D341Med (cell line): ENCODE measurements at regions not wholly inside any gene's neighbourhood (a gene's known extent, or its start where the extent isn't known, plus 50 kb on each side); places are given as distances from the start of the nearest gene placed in this dataset.
"Not testable (repeated sequence)": the region's sequence is repeated elsewhere in the genome, so short reads cannot be mapped to it uniquely, and the experiment has no call there.

Experiments used
- DNase-seq: peaks from one replicate; pipeline ENCODE4 v3.0.0; 2012; ENCODE audit warnings: low spot score

GRCh38 chr21:34272321-34272720, 91.5 kb upstream of the KCNE2 start:
- DNase-seq = no peak

- no peak for DNase-seq
Observed at GRCh38 chr21:34274001-34274400, 89.8 kb upstream of the KCNE2 start.

GRCh38 chr21:34276711-34277425, 86.9 kb upstream of the KCNE2 start:
- no peak for DNase-seq

GRCh38 chr21:34278451-34278850, 85.4 kb upstream of the KCNE2 start:
- DNase-seq = no peak

- DNase-seq = no peak
Observed at GRCh38 chr21:34279285-34279684, 84.5 kb upstream of the KCNE2 start.

- no peak for DNase-seq
Observed at GRCh38 chr21:34279883-34280282, 83.9 kb upstream of the KCNE2 start.

GRCh38 chr21:34280389-34280795, 83.4 kb upstream of the KCNE2 start:
- DNase-seq = no peak

- DNase-seq = no peak
Observed at GRCh38 chr21:34280959-34281358, 82.8 kb upstream of the KCNE2 start.

- DNase-seq = no peak
Observed at GRCh38 chr21:34282223-34282622, 81.6 kb upstream of the KCNE2 start.

- DNase-seq = no peak
Observed at GRCh38 chr21:34284666-34285065, 79.1 kb upstream of the KCNE2 start.

- not testable (repeated sequence) for DNase-seq
Observed at GRCh38 chr21:34288042-34288441, 75.8 kb upstream of the KCNE2 start.

GRCh38 chr21:34289856-34290255, 74.0 kb upstream of the KCNE2 start:
- no peak for DNase-seq

GRCh38 chr21:34296878-34297277, 66.9 kb upstream of the KCNE2 start:
- DNase-seq = no peak

- no peak for DNase-seq
Observed at GRCh38 chr21:34298534-34299167, 65.2 kb upstream of the KCNE2 start.

GRCh38 chr21:34299168-34299539, 64.7 kb upstream of the KCNE2 start:
- no peak for DNase-seq

- no peak for DNase-seq
Observed at GRCh38 chr21:34302521-34302920, 61.3 kb upstream of the KCNE2 start.

- DNase-seq = no peak
Observed at GRCh38 chr21:34305605-34306604, 57.9 kb upstream of the KCNE2 start.

GRCh38 chr21:34307991-34308532, 55.7 kb upstream of the KCNE2 start:
- no peak for DNase-seq

GRCh38 chr21:34311561-34312330, 52.1 kb upstream of the KCNE2 start:
- no peak for DNase-seq

GRCh38 chr21:34313116-34313515, 50.7 kb upstream of the KCNE2 start:
- no peak for DNase-seq
